WTC11 (cell line): ENCODE measurements at regions not wholly inside any gene's neighbourhood (a gene's known extent, or its start where the extent isn't known, plus 50 kb on each side); places are given as distances from the start of the nearest gene placed in this dataset.
"Not testable (repeated sequence)": the region's sequence is repeated elsewhere in the genome, so short reads cannot be mapped to it uniquely, and the experiment has no call there.

ENCODE experiments used
- ATAC-seq: fragments of 200-7000 bp; cut with Tn5 transposase; 2 replicates; pipeline ENCODE4 v1.10.0; 2021; ENCODE audit warnings: mild to moderate bottlenecking, moderate library complexity
- CTCF ChIA-PET: fragments of 300-600 bp; sonication (Branson Sonifier 250); formaldehyde crosslinking; loops from one replicate; lab custom pipeline; 2021; ENCODE audit warnings: antibody characterized with exemption; lab: Charles Lee
- POLR2A ChIA-PET: fragments of 350-600 bp; sonication (Branson Sonifier 250); formaldehyde crosslinking; loops from one replicate; lab custom pipeline; 2021; ENCODE audit warnings: antibody characterized with exemption; lab: Charles Lee
- DNase-seq: peaks from one replicate; pipeline ENCODE4 v3.0.0; 2021; ENCODE audit warnings: low spot score
- H3K27ac Mint-ChIP-seq: 2 replicates; pipeline ENCODE4 v1.8.0; 2021; ENCODE audit warnings: mixed read lengths
- H3K27me3 Mint-ChIP-seq: 2 replicates; pipeline ENCODE4 v1.8.0; 2021; ENCODE audit warnings: low read depth, mild to moderate bottlenecking, moderate library complexity, mixed read lengths
- H3K36me3 Mint-ChIP-seq: 2 replicates; pipeline ENCODE4 v1.8.0; 2021; ENCODE audit warnings: mixed read lengths
- H3K4me1 Mint-ChIP-seq: 2 replicates; pipeline ENCODE4 v1.8.0; 2022; ENCODE audit warnings: mixed read lengths
- H3K4me3 Mint-ChIP-seq: 2 replicates; pipeline ENCODE4 v1.8.0; 2021; ENCODE audit warnings: mild to moderate bottlenecking, moderate library complexity, mixed read lengths
- H3K9me3 Mint-ChIP-seq: 2 replicates; pipeline ENCODE4 v1.8.0; 2021; ENCODE audit warnings: mixed read lengths
- AR ChIP-seq: fragments of 250-450 bp; sonication (Bioruptor Pico); IDR thresholded peaks from 2 replicates; pipeline ENCODE4 v1.9.0; 2021; ENCODE audit warnings: mild to moderate bottlenecking
- CDX4 ChIP-seq: fragments of 250-450 bp; sonication (Bioruptor Pico); IDR thresholded peaks from 2 replicates; pipeline ENCODE4 v1.9.0; 2021; ENCODE audit warnings: moderate library complexity, mild to moderate bottlenecking, inconsistent platforms, borderline replicate concordance
- EMX1 ChIP-seq: fragments of 250-450 bp; sonication (Bioruptor Pico); IDR thresholded peaks from 2 replicates; pipeline ENCODE4 v1.8.0; 2021; ENCODE audit warnings: mild to moderate bottlenecking
- ESRRA ChIP-seq: sonication (generic); formaldehyde crosslinking; IDR thresholded peaks from 2 replicates; pipeline ENCODE4 v1.8.1; 2022; ENCODE audit warnings: mild to moderate bottlenecking, missing genetic modification reagents, borderline replicate concordance
- ETV6 ChIP-seq: sonication (generic); formaldehyde crosslinking; IDR thresholded peaks from 2 replicates; pipeline ENCODE4 v1.8.1; 2022; ENCODE audit warnings: mild to moderate bottlenecking, missing genetic modification reagents
- FOXJ3 ChIP-seq: sonication (generic); formaldehyde crosslinking; IDR thresholded peaks from 2 replicates; pipeline ENCODE4 v1.9.0; 2021; ENCODE audit warnings: missing genetic modification reagents, mild to moderate bottlenecking, borderline replicate concordance
- JAZF1 ChIP-seq: fragments of 250-450 bp; sonication (Bioruptor Pico); IDR thresholded peaks from 2 replicates; pipeline ENCODE4 v1.9.0; 2021; ENCODE audit warnings: moderate library complexity, mild to moderate bottlenecking, inconsistent platforms
- MXD4 ChIP-seq: fragments of 250-450 bp; sonication (Bioruptor Pico); IDR thresholded peaks from 2 replicates; pipeline ENCODE4 v1.8.0; 2021; ENCODE audit warnings: mild to moderate bottlenecking, moderate library complexity, borderline replicate concordance
- NFE2L1 ChIP-seq: sonication (generic); formaldehyde crosslinking; IDR thresholded peaks from 2 replicates; pipeline ENCODE4 v1.8.1; 2023; ENCODE audit warnings: missing genetic modification reagents
- NR3C1 ChIP-seq: sonication (generic); formaldehyde crosslinking; conservative IDR thresholded peaks from 2 replicates; pipeline ENCODE4 v1.8.1; 2023; ENCODE audit warnings: low read depth, mild to moderate bottlenecking, missing genetic modification reagents
- SOX15 ChIP-seq: fragments of 250-450 bp; sonication (Bioruptor Pico); IDR thresholded peaks from 2 replicates; pipeline ENCODE4 v1.9.0; 2021; ENCODE audit warnings: mild to moderate bottlenecking
- USF1 ChIP-seq: sonication (generic); formaldehyde crosslinking; IDR thresholded peaks from 2 replicates; pipeline ENCODE4 v1.8.0; 2022; ENCODE audit warnings: mild to moderate bottlenecking, missing genetic modification reagents
- ZNF263 ChIP-seq: sonication (generic); formaldehyde crosslinking; IDR thresholded peaks from 2 replicates; pipeline ENCODE4 v1.8.1; 2022; ENCODE audit warnings: low read depth, mild to moderate bottlenecking, moderate library complexity, missing genetic modification reagents
- ZNF317 ChIP-seq: sonication (generic); formaldehyde crosslinking; IDR thresholded peaks from 2 replicates; pipeline ENCODE4 v1.8.1; 2023; ENCODE audit warnings: low read depth, mild to moderate bottlenecking, moderate library complexity, missing genetic modification reagents, borderline replicate concordance
- ZNF416 ChIP-seq: fragments of 250-450 bp; sonication (Bioruptor Pico); IDR thresholded peaks from 2 replicates; pipeline ENCODE4 v1.9.0; 2021; ENCODE audit warnings: mild to moderate bottlenecking, inconsistent platforms
- ZNF425 ChIP-seq: fragments of 250-450 bp; sonication (Bioruptor Pico); conservative IDR thresholded peaks from 2 replicates; pipeline ENCODE4 v1.9.0; 2021; ENCODE audit warnings: mild to moderate bottlenecking
- TF ChIP-seq, protein P1 (sequence below): sonication (generic); formaldehyde crosslinking; IDR thresholded peaks from 2 replicates; pipeline ENCODE4 v1.8.0; 2022; ENCODE audit warnings: mild to moderate bottlenecking, missing genetic modification reagents

DNA sequence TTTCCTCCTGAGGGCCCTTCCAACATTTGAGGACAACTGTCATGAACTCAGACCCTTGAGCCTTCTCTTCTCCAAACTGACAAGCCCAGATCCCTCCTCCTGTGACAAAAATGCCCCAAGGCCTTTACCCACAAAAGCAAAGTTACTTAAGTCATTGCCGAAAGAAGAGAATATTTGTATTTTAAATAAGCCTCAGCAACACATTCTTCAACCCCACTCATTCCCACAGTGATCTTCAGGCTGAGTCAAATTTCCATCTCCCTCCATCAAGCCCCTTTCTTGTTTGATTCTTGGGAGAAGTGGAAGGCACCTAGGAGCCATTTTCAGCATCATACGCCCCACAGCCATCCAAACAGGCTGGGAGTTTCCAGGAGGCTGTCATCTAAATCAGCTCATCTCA, 150.8 kb upstream of the PDE1C start:
- ChIA-PET POLR2A (no interaction called here), CTCF (interaction anchor here (1.2 to 1.6 kb wide), 2 partner anchors 9 to 10 kb away, joined by 3 to 5 read pairs; no protein-coding TSS in a partner anchor)
- H3K36me3 Mint-ChIP-seq: no peaks in the 10 kb centered on the region
- no peaks in the 10 kb centered on the region for H3K4me1 Mint-ChIP-seq
- no peak overlapping the region for H3K27ac Mint-ChIP-seq
- ATAC-seq (no peak), DNase-seq (no peak)
- no peak overlapping the region for H3K4me3 Mint-ChIP-seq
- no peaks in the 10 kb centered on the region for H3K9me3 Mint-ChIP-seq
- no peaks in the 10 kb centered on the region; the same call in 1 of the 2 replicates for H3K27me3 Mint-ChIP-seq
- TF ChIP-seq ETV6 (no peak), EMX1 (CRISPR knock-in tag) (no peak), FOXJ3 (CRISPR knock-in tag) (no peak), ZNF317 (CRISPR knock-in tag) (no peak), JAZF1 (CRISPR knock-in tag) (no peak), MXD4 (CRISPR knock-in tag) (no peak), SOX15 (CRISPR knock-in tag) (no peak), ZNF263 (CRISPR knock-in tag) (no peak), NR3C1 (CRISPR knock-in tag) (no peak), NFE2L1 (CRISPR knock-in tag) (no peak), AR (CRISPR knock-in tag) (no peak), ZNF416 (CRISPR knock-in tag) (no peak), CDX4 (no peak), ESRRA (CRISPR knock-in tag) (no peak), USF1 (CRISPR knock-in tag) (no peak), ZNF425 (CRISPR knock-in tag) (no peak)
- TF ChIP-seq, protein P1, sequence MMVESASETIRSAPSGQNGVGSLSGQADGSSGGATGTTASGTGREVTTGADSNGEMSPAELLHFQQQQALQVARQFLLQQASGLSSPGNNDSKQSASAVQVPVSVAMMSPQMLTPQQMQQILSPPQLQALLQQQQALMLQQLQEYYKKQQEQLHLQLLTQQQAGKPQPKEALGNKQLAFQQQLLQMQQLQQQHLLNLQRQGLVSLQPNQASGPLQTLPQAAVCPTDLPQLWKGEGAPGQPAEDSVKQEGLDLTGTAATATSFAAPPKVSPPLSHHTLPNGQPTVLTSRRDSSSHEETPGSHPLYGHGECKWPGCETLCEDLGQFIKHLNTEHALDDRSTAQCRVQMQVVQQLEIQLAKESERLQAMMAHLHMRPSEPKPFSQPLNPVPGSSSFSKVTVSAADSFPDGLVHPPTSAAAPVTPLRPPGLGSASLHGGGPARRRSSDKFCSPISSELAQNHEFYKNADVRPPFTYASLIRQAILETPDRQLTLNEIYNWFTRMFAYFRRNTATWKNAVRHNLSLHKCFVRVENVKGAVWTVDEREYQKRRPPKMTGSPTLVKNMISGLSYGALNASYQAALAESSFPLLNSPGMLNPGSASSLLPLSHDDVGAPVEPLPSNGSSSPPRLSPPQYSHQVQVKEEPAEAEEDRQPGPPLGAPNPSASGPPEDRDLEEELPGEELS: no peak

GRCh38 chr7:32219831-32220230, 149.6 kb upstream of the PDE1C start:
- DNase-seq, CTCF ChIA-PET, POLR2A ChIA-PET, H3K4me1 Mint-ChIP-seq, H3K27ac Mint-ChIP-seq, H3K36me3 Mint-ChIP-seq, H3K27me3 Mint-ChIP-seq, H3K4me3 Mint-ChIP-seq, H3K9me3 Mint-ChIP-seq, ATAC-seq: not testable (repeated sequence)
